HepG2 (cell line): ENCODE measurements at regions not wholly inside any gene's neighbourhood (a gene's known extent, or its start where the extent isn't known, plus 50 kb on each side); places are given as distances from the start of the nearest gene placed in this dataset.

Source experiments
- ATAC-seq: fragments of 200-7000 bp; cut with Tn5 transposase; 3 replicates; pipeline ENCODE4 v1.9.1; 2020; ENCODE audit warnings: mild to moderate bottlenecking, moderate library complexity
- BruUV-seq: library from RNA; stranded (reverse); fragments of 400-500 nt; replicated peaks from 2 replicates; lab custom pipeline; 2021; lab: Mats Ljungman, UMichigan
- CTCF ChIA-PET: fragments of 300-600 bp; formaldehyde crosslinking; extraction: SDS; loops from one replicate; lab custom pipeline; 2021; ENCODE audit warnings: low total read pairs, inconsistent platforms, low intra/inter-chr PET ratio; lab: Yijun Ruan, JAX
- POLR2A ChIA-PET: fragments of 350-600 bp; sonication (Branson Sonifier 250); formaldehyde crosslinking; loops from one replicate; lab custom pipeline; 2020; ENCODE audit warnings: antibody characterized with exemption, inconsistent platforms; lab: Yijun Ruan, JAX
- DNase-seq: peaks from one replicate; pipeline ENCODE4 v3.0.0-alpha.2; 2015; ENCODE audit warnings: low spot score
- FAIRE-seq: peaks from 3 replicates; lab custom pipeline; 2011; peaks lifted over from hg19 to GRCh38; lab: Jason Lieb, UNC
- H2AFZ ChIP-seq: one replicate; pipeline ENCODE4 v1.6.1; 2011; ENCODE audit warnings: low read length, inconsistent platforms
- H3K27ac ChIP-seq: fragments of 300-600 bp; 3 replicates; pipeline ENCODE4 v1.8.0; 2011; ENCODE audit warnings: mixed run types, mild to moderate bottlenecking, mixed read lengths, low read length, inconsistent platforms; ENCODE audit not compliant: insufficient read depth; ENCODE audit errors: extremely low read length
- H3K27me3 ChIP-seq, 2 experiments: fragments of 200-600 bp in 1 of 2; 2 replicates in 1 of 2; 3 replicates in 1 of 2; pipeline versions ENCODE4 v1.6.0 to v1.8.0; 2011; ENCODE audit warnings: low read length in 2 of 2, mild to moderate bottlenecking in 2 of 2, moderate library complexity in 2 of 2, inconsistent platforms in 1 of 2; ENCODE audit not compliant: insufficient read depth in 2 of 2, control insufficient read depth in 1 of 2
- H3K36me3 ChIP-seq, 2 experiments: fragments of 200-600 bp in 1 of 2; replicated peaks in 1 of 2; 2 replicates in 1 of 2; 3 replicates in 1 of 2; pipeline versions ENCODE4 v1.5.1 to v1.8.0; 2011; ENCODE audit warnings: low read length in 2 of 2, inconsistent platforms in 1 of 2; ENCODE audit not compliant: insufficient read depth in 2 of 2, control insufficient read depth in 1 of 2
- H3K4me1 ChIP-seq: 2 replicates; pipeline ENCODE4 v1.5.1; 2012; ENCODE audit warnings: low read length, inconsistent platforms; ENCODE audit not compliant: insufficient read depth
- H3K4me2 ChIP-seq: 2 replicates; pipeline ENCODE4 v1.6.0; 2011; ENCODE audit warnings: low read depth, low read length, inconsistent platforms
- H3K4me3 ChIP-seq, 3 experiments: fragments of 200-600 bp in 1 of 3; sonication (generic), shearing (Covaris generic) in 1 of 3; replicated peaks in 1 of 3; 2 replicates each; pipeline ENCODE4 v1.5.1; 2011 to 2016; ENCODE audit warnings: low read length in 3 of 3, inconsistent platforms in 2 of 3, low read depth in 2 of 3, mild to moderate bottlenecking in 2 of 3, control low read depth in 1 of 3, mixed read lengths in 1 of 3; ENCODE audit not compliant: insufficient read depth in 1 of 3
- H3K79me2 ChIP-seq: one replicate; pipeline ENCODE4 v1.6.1; 2011; ENCODE audit warnings: low read length, inconsistent platforms; ENCODE audit not compliant: insufficient read depth
- H3K9ac ChIP-seq: 2 replicates; pipeline ENCODE4 v1.6.0; 2011; ENCODE audit warnings: mild to moderate bottlenecking, low read depth, low read length, inconsistent platforms; ENCODE audit not compliant: insufficient read depth
- H3K9me3 ChIP-seq: 2 replicates; pipeline ENCODE4 v1.5.1; 2012; ENCODE audit warnings: mild to moderate bottlenecking, low read length
- H4K20me1 ChIP-seq: 2 replicates; pipeline ENCODE4 v1.6.0; 2011; ENCODE audit warnings: inconsistent platforms, mild to moderate bottlenecking, low read length, moderate library complexity; ENCODE audit not compliant: insufficient read depth
- ATF7 ChIP-seq, 2 experiments: fragments of 450-650 bp in 1 of 2; sonication (generic) in 1 of 2; formaldehyde crosslinking in 1 of 2; IDR thresholded peaks; 2 replicates each; pipeline versions ENCODE4 v1.4.0 to v1.6.1; 2016 to 2020; ENCODE audit warnings: antibody characterized with exemption in 1 of 2, mild to moderate bottlenecking in 1 of 2, missing genetic modification reagents in 1 of 2
- MTF2 ChIP-seq: sonication (generic); formaldehyde crosslinking; IDR thresholded peaks from 2 replicates; pipeline ENCODE4 v1.5.0; 2020; ENCODE audit warnings: missing genetic modification reagents, borderline replicate concordance
- NFE2L1 ChIP-seq: sonication (generic); formaldehyde crosslinking; IDR thresholded peaks from 2 replicates; pipeline ENCODE4 v1.4.0; 2020; ENCODE audit warnings: missing genetic modification reagents, mild to moderate bottlenecking, borderline replicate concordance
- ZBTB40 ChIP-seq, 2 experiments: fragments of 450-650 bp in 1 of 2; sonication (generic) in 1 of 2; formaldehyde crosslinking in 1 of 2; IDR thresholded peaks; 2 replicates each; pipeline versions ENCODE4 v1.6.1 to v1.8.0; 2016 to 2022; ENCODE audit warnings: antibody characterized with exemption in 1 of 2, mild to moderate bottlenecking in 1 of 2, missing genetic modification reagents in 1 of 2
- ZFP37 ChIP-seq: sonication (generic); formaldehyde crosslinking; IDR thresholded peaks from 2 replicates; pipeline ENCODE4 v1.4.0; 2020; ENCODE audit warnings: missing genetic modification reagents, borderline replicate concordance
- WGBS: methylation state at CpG from one replicate; pipeline ENCODE4 v1.1.6; 2017; ENCODE audit warnings: low lambda C conversion rate; 5-methylcytosine and 5-hydroxymethylcytosine counted together
- in situ Hi-C: cut with HindIII; loops from 2 replicates; pipeline ENCODE4 v1.10.0; 2017; ENCODE audit warnings: low pct_unique_long_range_greater_than_20kb; ENCODE audit not compliant: extremely low pct_ligation_motif_present
- intact Hi-C: fragments of 100-400 bp; cut with micrococcal nuclease; formaldehyde crosslinking; loops from one replicate; pipeline ENCODE4 v1.10.0; 2022; ENCODE audit not compliant: unreplicated experiment

- TF ChIP-seq ZBTB40 (IDR thresholded peaks at IDR 0.05) (no peak), ZBTB40 (CRISPR knock-in tag; IDR thresholded peaks at IDR 0.05) (no peak), ZFP37 (no peak)
Observed at GRCh38 chr9:107405511-107405910, 84.1 kb downstream of the KLF4 start (continued).

GRCh38 chr9:107404736-107405135, 84.8 kb downstream of the KLF4 start:
- CTCF ChIA-PET: no interaction called here

More at GRCh38 chr9:107404736-107405135, 84.8 kb downstream of the KLF4 start:
- H3K9me3 ChIP-seq: no peaks in the 10 kb centered on the region
- no peaks in the 10 kb centered on the region for H4K20me1 ChIP-seq
- no peak overlapping the region for H3K27ac ChIP-seq
- FAIRE-seq: no peak
- peak; percentile 38; the same call in 1 of the 2 replicates for TF ChIP-seq ATF7 (IDR thresholded peaks at IDR 0.05)
- no peak for TF ChIP-seq ATF7 (CRISPR knock-in tag; IDR thresholded peaks at IDR 0.05)
- TF ChIP-seq NFE2L1 (CRISPR knock-in tag): no peak
- TF ChIP-seq MTF2 (CRISPR knock-in tag): no peak
- no peak for ATAC-seq
- H3K4me3 ChIP-seq: no peak overlapping the region
- POLR2A ChIA-PET: no interaction called here
- H2AFZ ChIP-seq: no peak overlapping the region
- H3K36me3 ChIP-seq: no peaks in the 10 kb centered on the region
- peaks cover 2 to 5% of the 10 kb centered on the region in 2 experiments; a peak in 2 of 5 replicates for H3K27me3 ChIP-seq
- H3K4me1 ChIP-seq: no peaks in the 10 kb centered on the region
- no peak for DNase-seq
- no peak overlapping the region for H3K9ac ChIP-seq
- intact Hi-C loops: no loop called here
- WGBS: 8% methylated on average over 8 of the region's 8 CpGs
- no peak overlapping the region for H3K4me2 ChIP-seq
- no TSS peak for BruUV-seq
- in situ Hi-C loops: loop anchor here (25.0 kb wide), 1 partner anchor 1158 kb away; no protein-coding TSS in a partner anchor
- no peaks in the 10 kb centered on the region for H3K79me2 ChIP-seq
